ENCODE measurements at regions not wholly inside any gene's neighbourhood (a gene's known extent, or its start where the extent isn't known, plus 50 kb on each side); places are given as distances from the start of the nearest gene placed in this dataset.

GRCh38 chr1:65722461-65722860, 70.2 kb upstream of the PDE4B start:
- no peak for TF ChIP-seq GATA2 (IDR thresholded peaks at IDR 0.05; ENCODE audit: low read depth, low read length)
- no peak for TF ChIP-seq GATA3 (IDR thresholded peaks at IDR 0.05; ENCODE audit: low read depth, low read length)

GRCh38 chr1:65724151-65724550, 68.5 kb upstream of the PDE4B start:
- TF ChIP-seq GATA3 (IDR thresholded peaks at IDR 0.05; ENCODE audit: low read depth, low read length), result no peak
- TF ChIP-seq GATA2 (IDR thresholded peaks at IDR 0.05; ENCODE audit: low read depth, low read length), result no peak

GRCh38 chr1:65725064-65725463, 67.6 kb upstream of the PDE4B start:
- TF ChIP-seq GATA3 (IDR thresholded peaks at IDR 0.05; ENCODE audit: low read depth, low read length) (no peak), GATA2 (IDR thresholded peaks at IDR 0.05; ENCODE audit: low read depth, low read length) (no peak)

- TF ChIP-seq GATA3 (IDR thresholded peaks at IDR 0.05; ENCODE audit: low read depth, low read length) (no peak), GATA2 (IDR thresholded peaks at IDR 0.05; ENCODE audit: low read depth, low read length) (no peak)
Measured at GRCh38 chr1:65728504-65728903, 64.2 kb upstream of the PDE4B start.

- TF ChIP-seq GATA2 (IDR thresholded peaks at IDR 0.05; ENCODE audit: low read depth, low read length), result no peak
- TF ChIP-seq GATA3 (IDR thresholded peaks at IDR 0.05; ENCODE audit: low read depth, low read length), result no peak
Measured at GRCh38 chr1:65729259-65729658, 63.4 kb upstream of the PDE4B start.

GRCh38 chr1:65734979-65735378, 57.7 kb upstream of the PDE4B start:
- TF ChIP-seq GATA2 (IDR thresholded peaks at IDR 0.05; ENCODE audit: low read depth, low read length) (no peak), GATA3 (IDR thresholded peaks at IDR 0.05; ENCODE audit: low read depth, low read length) (no peak)

GRCh38 chr1:65741993-65742392, 50.7 kb upstream of the PDE4B start:
- TF ChIP-seq GATA2 (IDR thresholded peaks at IDR 0.05; ENCODE audit: low read depth, low read length) (no peak), GATA3 (IDR thresholded peaks at IDR 0.05; ENCODE audit: low read depth, low read length) (no peak)

All from SH-SY5Y (cell line).